ENCODE measurements at regions not wholly inside any gene's neighbourhood (a gene's known extent, or its start where the extent isn't known, plus 50 kb on each side); places are given as distances from the start of the nearest gene placed in this dataset.

GRCh38 chr5:125549322-125549911 is 803.0 kb upstream of the ZNF608 start:
- Histone ChIP-seq H3K9ac (ENCODE audit: low read length) (no peak overlapping the region), H3K4me1 (ENCODE audit: control insufficient read depth, low read depth, low read length) (peaks cover 16% of the 10 kb centered on the region), H3K36me3 (ENCODE audit: control insufficient read depth, low read depth, low read length) (no peaks in the 10 kb centered on the region), H3K4me3 (ENCODE audit: low read length) (no peak overlapping the region), H3K9me3 (ENCODE audit: control insufficient read depth, low read depth, low read length) (no peaks in the 10 kb centered on the region), H3K27me3 (ENCODE audit: control insufficient read depth, insufficient read depth, low read length) (no peaks in the 10 kb centered on the region), H3K27ac (ENCODE audit: low read length) (no peak overlapping the region)

GRCh38 chr5:125550274-125550673 is 803.8 kb upstream of the ZNF608 start:
- Histone ChIP-seq H3K9ac (ENCODE audit: low read length) (no peak overlapping the region), H3K27me3 (ENCODE audit: control insufficient read depth, insufficient read depth, low read length) (no peaks in the 10 kb centered on the region), H3K4me1 (ENCODE audit: control insufficient read depth, low read depth, low read length) (peaks cover 16% of the 10 kb centered on the region), H3K36me3 (ENCODE audit: control insufficient read depth, low read depth, low read length) (no peaks in the 10 kb centered on the region), H3K4me3 (ENCODE audit: low read length) (no peak overlapping the region), H3K27ac (ENCODE audit: low read length) (no peak overlapping the region), H3K9me3 (ENCODE audit: control insufficient read depth, low read depth, low read length) (no peaks in the 10 kb centered on the region)

DNA sequence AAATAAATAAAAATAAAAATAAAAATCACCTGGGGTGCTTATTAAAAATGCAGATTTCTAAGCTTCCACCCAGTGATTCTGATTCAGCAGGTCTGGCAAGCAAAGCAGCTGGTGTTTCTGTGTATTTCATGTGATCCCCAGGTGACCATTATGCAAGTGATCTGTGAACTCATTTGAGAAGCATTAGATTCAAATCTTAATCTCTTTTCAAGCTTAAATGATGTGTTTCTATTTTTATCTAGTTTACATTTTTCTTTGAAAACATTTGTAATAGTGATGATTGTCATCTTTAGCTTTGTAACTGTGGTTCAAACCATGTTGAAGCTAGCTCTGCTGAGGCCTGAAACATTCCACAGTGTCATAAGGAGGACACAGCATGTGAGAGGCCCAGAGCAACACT is 804.8 kb upstream of the ZNF608 start:
- Histone ChIP-seq H3K27ac (ENCODE audit: low read length) (no peak overlapping the region), H3K9ac (ENCODE audit: low read length) (no peak overlapping the region), H3K36me3 (ENCODE audit: control insufficient read depth, low read depth, low read length) (no peaks in the 10 kb centered on the region), H3K27me3 (ENCODE audit: control insufficient read depth, insufficient read depth, low read length) (no peaks in the 10 kb centered on the region), H3K4me3 (ENCODE audit: low read length) (no peak overlapping the region), H3K4me1 (ENCODE audit: control insufficient read depth, low read depth, low read length) (peaks cover 16% of the 10 kb centered on the region), H3K9me3 (ENCODE audit: control insufficient read depth, low read depth, low read length) (no peaks in the 10 kb centered on the region)

GRCh38 chr5:125551797-125552196 is 805.4 kb upstream of the ZNF608 start:
- no peak overlapping the region for H3K4me3 ChIP-seq (ENCODE audit: low read length)
- no peak overlapping the region for H3K27ac ChIP-seq (ENCODE audit: low read length)
- H3K9me3 ChIP-seq (ENCODE audit: control insufficient read depth, low read depth, low read length), result no peaks in the 10 kb centered on the region
- H3K9ac ChIP-seq (ENCODE audit: low read length), result no peak overlapping the region
- no peaks in the 10 kb centered on the region for H3K27me3 ChIP-seq (ENCODE audit: control insufficient read depth, insufficient read depth, low read length)
- peaks cover 16% of the 10 kb centered on the region for H3K4me1 ChIP-seq (ENCODE audit: control insufficient read depth, low read depth, low read length)
- H3K36me3 ChIP-seq (ENCODE audit: control insufficient read depth, low read depth, low read length), result no peaks in the 10 kb centered on the region

GRCh38 chr5:125552486-125552885 is 806.0 kb upstream of the ZNF608 start:
- H3K36me3 ChIP-seq (ENCODE audit: control insufficient read depth, low read depth, low read length), result no peaks in the 10 kb centered on the region
- no peaks in the 10 kb centered on the region for H3K9me3 ChIP-seq (ENCODE audit: control insufficient read depth, low read depth, low read length)
- H3K27me3 ChIP-seq (ENCODE audit: control insufficient read depth, insufficient read depth, low read length), result no peaks in the 10 kb centered on the region
- no peak overlapping the region for H3K4me3 ChIP-seq (ENCODE audit: low read length)
- peaks cover 16% of the 10 kb centered on the region for H3K4me1 ChIP-seq (ENCODE audit: control insufficient read depth, low read depth, low read length)
- no peak overlapping the region for H3K9ac ChIP-seq (ENCODE audit: low read length)
- no peak overlapping the region for H3K27ac ChIP-seq (ENCODE audit: low read length)

- H3K9ac ChIP-seq (ENCODE audit: low read length), result no peak overlapping the region
- no peaks in the 10 kb centered on the region for H3K36me3 ChIP-seq (ENCODE audit: control insufficient read depth, low read depth, low read length)
- no peaks in the 10 kb centered on the region for H3K27me3 ChIP-seq (ENCODE audit: control insufficient read depth, insufficient read depth, low read length)
- peaks cover 13% of the 10 kb centered on the region for H3K4me1 ChIP-seq (ENCODE audit: control insufficient read depth, low read depth, low read length)
- H3K4me3 ChIP-seq (ENCODE audit: low read length), result no peak overlapping the region
- H3K27ac ChIP-seq (ENCODE audit: low read length), result no peak overlapping the region
- no peaks in the 10 kb centered on the region for H3K9me3 ChIP-seq (ENCODE audit: control insufficient read depth, low read depth, low read length)
These were observed 807.9 kb upstream of the ZNF608 start for GRCh38 chr5:125554355-125554754.

GRCh38 chr5:125555591-125555990 is 809.2 kb upstream of the ZNF608 start:
- Histone ChIP-seq H3K9me3 (ENCODE audit: control insufficient read depth, low read depth, low read length) (no peaks in the 10 kb centered on the region), H3K36me3 (ENCODE audit: control insufficient read depth, low read depth, low read length) (no peaks in the 10 kb centered on the region), H3K9ac (ENCODE audit: low read length) (no peak overlapping the region), H3K27me3 (ENCODE audit: control insufficient read depth, insufficient read depth, low read length) (no peaks in the 10 kb centered on the region), H3K4me3 (ENCODE audit: low read length) (no peak overlapping the region), H3K27ac (ENCODE audit: low read length) (no peak overlapping the region), H3K4me1 (ENCODE audit: control insufficient read depth, low read depth, low read length) (peaks cover under 1% of the 10 kb centered on the region)

GRCh38 chr5:125558016-125558415 is 811.6 kb upstream of the ZNF608 start:
- Histone ChIP-seq H3K36me3 (ENCODE audit: control insufficient read depth, low read depth, low read length) (no peaks in the 10 kb centered on the region), H3K4me3 (ENCODE audit: low read length) (no peak overlapping the region), H3K9me3 (ENCODE audit: control insufficient read depth, low read depth, low read length) (no peaks in the 10 kb centered on the region), H3K27me3 (ENCODE audit: control insufficient read depth, insufficient read depth, low read length) (no peaks in the 10 kb centered on the region), H3K27ac (ENCODE audit: low read length) (no peak overlapping the region), H3K9ac (ENCODE audit: low read length) (no peak overlapping the region), H3K4me1 (ENCODE audit: control insufficient read depth, low read depth, low read length) (no peaks in the 10 kb centered on the region)

DNA sequence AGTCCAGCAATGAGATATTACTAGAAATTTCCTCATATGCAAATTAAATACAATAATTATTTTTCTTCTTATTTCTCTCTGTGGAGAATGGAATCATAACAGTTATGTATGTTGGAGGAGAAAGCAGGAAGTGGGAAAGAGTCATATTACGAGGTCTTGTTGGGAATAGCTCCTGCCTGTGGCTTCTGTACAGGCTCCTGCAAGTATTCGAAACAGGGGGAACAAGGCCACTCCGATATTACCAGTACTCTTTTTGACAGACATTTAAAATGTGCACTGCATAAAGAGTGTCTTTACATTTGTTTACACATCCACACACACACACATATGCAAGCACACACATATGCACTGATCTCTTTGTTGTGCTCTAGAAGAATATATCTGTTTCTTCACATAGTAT is 812.0 kb upstream of the ZNF608 start:
- H3K9me3 ChIP-seq (ENCODE audit: control insufficient read depth, low read depth, low read length), result no peaks in the 10 kb centered on the region
- no peaks in the 10 kb centered on the region for H3K27me3 ChIP-seq (ENCODE audit: control insufficient read depth, insufficient read depth, low read length)
- H3K9ac ChIP-seq (ENCODE audit: low read length), result no peak overlapping the region
- no peak overlapping the region for H3K27ac ChIP-seq (ENCODE audit: low read length)
- no peaks in the 10 kb centered on the region for H3K36me3 ChIP-seq (ENCODE audit: control insufficient read depth, low read depth, low read length)
- H3K4me3 ChIP-seq (ENCODE audit: low read length), result no peak overlapping the region
- no peaks in the 10 kb centered on the region for H3K4me1 ChIP-seq (ENCODE audit: control insufficient read depth, low read depth, low read length)

DNA sequence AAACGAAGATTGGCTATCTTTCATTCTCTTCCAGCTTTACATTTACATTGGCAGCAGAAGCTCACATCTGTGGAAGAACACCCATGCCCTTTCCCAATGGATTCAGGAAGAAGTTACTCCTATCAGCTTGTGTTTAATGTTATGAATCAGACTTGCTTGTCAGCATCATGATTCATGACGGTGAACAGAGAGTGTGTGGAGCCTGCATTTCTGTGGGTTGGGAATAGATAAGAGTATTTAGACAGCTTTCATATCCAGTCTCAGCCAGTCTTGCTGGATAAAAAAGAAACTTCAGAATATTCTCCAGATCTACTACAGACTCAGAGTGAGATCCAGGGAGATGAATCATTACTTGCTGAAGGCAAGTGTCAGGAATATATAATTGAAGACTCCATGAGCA is 812.9 kb upstream of the ZNF608 start:
- Histone ChIP-seq H3K9me3 (ENCODE audit: control insufficient read depth, low read depth, low read length) (no peaks in the 10 kb centered on the region), H3K36me3 (ENCODE audit: control insufficient read depth, low read depth, low read length) (no peaks in the 10 kb centered on the region), H3K27ac (ENCODE audit: low read length) (no peak overlapping the region), H3K4me1 (ENCODE audit: control insufficient read depth, low read depth, low read length) (no peaks in the 10 kb centered on the region), H3K4me3 (ENCODE audit: low read length) (no peak overlapping the region), H3K27me3 (ENCODE audit: control insufficient read depth, insufficient read depth, low read length) (no peaks in the 10 kb centered on the region), H3K9ac (ENCODE audit: low read length) (no peak overlapping the region)

GRCh38 chr5:125560476-125561225 is 814.2 kb upstream of the ZNF608 start:
- Histone ChIP-seq H3K27me3 (ENCODE audit: control insufficient read depth, insufficient read depth, low read length) (no peaks in the 10 kb centered on the region), H3K27ac (ENCODE audit: low read length) (no peak overlapping the region), H3K9ac (ENCODE audit: low read length) (no peak overlapping the region), H3K4me3 (ENCODE audit: low read length) (no peak overlapping the region), H3K9me3 (ENCODE audit: control insufficient read depth, low read depth, low read length) (no peaks in the 10 kb centered on the region), H3K4me1 (ENCODE audit: control insufficient read depth, low read depth, low read length) (no peaks in the 10 kb centered on the region), H3K36me3 (ENCODE audit: control insufficient read depth, low read depth, low read length) (no peaks in the 10 kb centered on the region)

DNA sequence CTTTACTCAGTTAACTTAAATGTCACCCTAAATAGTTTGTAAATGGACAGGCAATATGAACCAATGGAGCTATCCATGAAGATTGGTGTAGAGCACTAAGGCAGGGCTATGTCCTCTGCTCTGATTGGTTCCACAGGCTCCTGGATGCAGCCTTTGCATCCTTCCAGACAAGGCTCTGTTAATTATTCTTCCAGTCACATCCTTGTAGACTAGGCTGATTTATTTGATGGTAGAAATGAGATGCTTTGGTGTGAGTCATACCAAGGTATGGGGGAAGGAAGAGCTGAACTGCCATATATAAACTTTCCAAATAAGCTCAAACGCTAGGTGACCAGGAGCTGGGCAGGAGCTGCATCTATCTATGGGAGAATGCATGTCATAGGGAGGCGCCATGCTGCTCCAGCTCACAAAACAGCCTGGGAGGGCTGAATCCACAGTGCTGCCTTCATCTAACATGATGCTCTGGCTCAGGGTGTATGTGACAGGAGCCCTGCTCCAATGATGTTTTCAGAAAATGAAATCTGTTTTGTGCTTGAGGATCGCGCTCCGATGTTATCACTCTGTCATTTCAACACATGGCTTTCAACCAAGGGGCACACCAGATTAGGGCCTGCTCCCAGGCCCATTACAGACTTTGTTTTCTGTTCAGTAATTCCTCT is 818.0 kb upstream of the ZNF608 start:
- Histone ChIP-seq H3K4me1 (ENCODE audit: control insufficient read depth, low read depth, low read length) (no peaks in the 10 kb centered on the region), H3K9me3 (ENCODE audit: control insufficient read depth, low read depth, low read length) (peaks cover 9% of the 10 kb centered on the region), H3K36me3 (ENCODE audit: control insufficient read depth, low read depth, low read length) (no peaks in the 10 kb centered on the region), H3K27ac (ENCODE audit: low read length) (no peak overlapping the region), H3K27me3 (ENCODE audit: control insufficient read depth, insufficient read depth, low read length) (no peaks in the 10 kb centered on the region), H3K9ac (ENCODE audit: low read length) (no peak overlapping the region), H3K4me3 (ENCODE audit: low read length) (no peak overlapping the region)

All from iPS-18a (cell line).